ENCODE measurements at regions not wholly inside any gene's neighbourhood (a gene's known extent, or its start where the extent isn't known, plus 50 kb on each side); places are given as distances from the start of the nearest gene placed in this dataset.

DNA sequence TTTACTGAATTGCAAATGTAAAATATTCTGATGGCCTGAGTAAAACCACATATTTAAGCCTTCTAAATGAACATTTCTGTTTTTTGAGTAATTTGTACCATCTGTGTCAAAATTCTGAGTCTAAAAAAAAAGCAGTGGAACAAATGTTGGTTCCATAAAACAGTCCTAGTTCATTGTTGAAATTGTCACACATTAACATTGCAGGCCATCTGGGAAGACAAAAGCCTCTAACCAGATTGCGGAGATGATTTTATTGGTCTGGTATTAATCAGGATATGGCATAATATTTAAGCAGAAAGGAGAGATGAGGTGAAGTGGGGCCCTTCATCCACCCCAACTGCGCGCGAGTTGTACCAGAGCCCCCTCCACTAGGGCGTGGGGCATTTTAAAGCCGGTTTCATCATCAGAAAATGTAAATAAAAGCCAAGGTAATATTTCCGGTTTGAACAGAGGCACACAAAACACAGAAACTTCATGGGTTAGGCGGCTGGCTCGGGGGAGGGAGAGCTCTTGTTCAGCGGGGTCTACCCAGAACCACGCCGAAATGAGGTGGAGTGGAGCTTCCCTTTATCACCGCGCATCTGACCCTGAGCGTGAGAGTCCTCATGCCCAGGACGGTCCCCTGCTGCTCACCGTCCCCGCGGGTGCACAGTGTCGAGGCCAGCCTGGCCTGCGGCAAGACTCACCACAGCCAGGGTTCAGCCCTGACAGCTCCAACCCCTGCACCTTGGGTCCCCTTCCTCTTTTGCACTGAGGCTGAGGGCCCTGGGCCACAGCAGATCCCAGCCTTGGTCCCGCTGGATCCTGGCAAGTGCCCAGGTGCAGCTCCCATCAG lies 169.2 kb downstream of the URI1 start:
- DNase-seq (ENCODE audit: low read depth in 1 of 2, low spot score in 1 of 2) (no peak), FAIRE-seq (peak; percentile 78), ATAC-seq (peak in 1 of 2 experiments; percentile 13; a peak in 1 of 6 replicates)
- Histone ChIP-seq H3K27ac (no peak overlapping the region), H3K9me3 (no peaks in the 10 kb centered on the region), H3K4me2 (no peak overlapping the region), H3K4me3 (no peak overlapping the region), H3K4me1 (no peaks in the 10 kb centered on the region)
- TF ChIP-seq POLR2A (IDR thresholded peaks at IDR 0.05; ENCODE audit: low read length) = peak; percentile 18; the same call in 1 of the 2 replicates
- TF ChIP-seq, protein P1, sequence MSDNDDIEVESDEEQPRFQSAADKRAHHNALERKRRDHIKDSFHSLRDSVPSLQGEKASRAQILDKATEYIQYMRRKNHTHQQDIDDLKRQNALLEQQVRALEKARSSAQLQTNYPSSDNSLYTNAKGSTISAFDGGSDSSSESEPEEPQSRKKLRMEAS (IDR thresholded peaks at IDR 0.05) = no peak
- ChIA-PET CTCF (interaction anchor here (0.6 to 1.4 kb wide), 2 partner anchors 11 to 59 kb away, joined by 3 to 4 read pairs; no protein-coding TSS in a partner anchor), POLR2A (no interaction called here)
- WGBS (ENCODE audit: missing lambda C conversion rate) = 54% methylated on average over 22 of the region's 22 CpGs

DNA sequence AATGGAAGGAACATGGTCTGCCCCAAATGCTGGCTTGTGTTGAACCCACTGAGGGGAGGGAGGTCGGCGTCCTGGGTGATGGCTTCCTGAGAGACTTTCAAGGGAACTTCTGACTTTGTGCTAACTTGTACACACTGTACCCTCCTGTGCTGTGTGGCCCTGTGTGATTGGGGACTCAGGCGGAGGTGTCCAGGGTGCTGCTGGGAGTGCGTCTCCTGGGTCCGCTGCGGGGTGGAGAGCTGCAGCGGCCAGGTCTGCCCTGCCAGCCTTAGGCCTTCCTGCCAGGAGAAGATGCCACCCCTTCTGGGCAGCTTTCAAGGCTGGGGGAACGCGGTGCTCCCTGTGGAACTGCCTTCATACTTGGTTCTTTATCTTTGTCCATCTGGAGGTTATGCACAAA lies 170.1 kb downstream of the URI1 start:
- H3K4me1 ChIP-seq = no peaks in the 10 kb centered on the region
- no peak for TF ChIP-seq SREBF2 (IDR thresholded peaks at IDR 0.05)
- no peak for TF ChIP-seq HDAC2 (IDR thresholded peaks at IDR 0.05)
- TF ChIP-seq KDM5A (IDR thresholded peaks at IDR 0.05) = no peak
- TF ChIP-seq, protein P2, sequence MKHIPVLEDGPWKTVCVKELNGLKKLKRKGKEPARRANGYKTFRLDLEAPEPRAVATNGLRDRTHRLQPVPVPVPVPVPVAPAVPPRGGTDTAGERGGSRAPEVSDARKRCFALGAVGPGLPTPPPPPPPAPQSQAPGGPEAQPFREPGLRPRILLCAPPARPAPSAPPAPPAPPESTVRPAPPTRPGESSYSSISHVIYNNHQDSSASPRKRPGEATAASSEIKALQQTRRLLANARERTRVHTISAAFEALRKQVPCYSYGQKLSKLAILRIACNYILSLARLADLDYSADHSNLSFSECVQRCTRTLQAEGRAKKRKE (CRISPR knock-in tag; IDR thresholded peaks at IDR 0.05; ENCODE audit: low read depth) = no peak
- TF ChIP-seq, protein P3, sequence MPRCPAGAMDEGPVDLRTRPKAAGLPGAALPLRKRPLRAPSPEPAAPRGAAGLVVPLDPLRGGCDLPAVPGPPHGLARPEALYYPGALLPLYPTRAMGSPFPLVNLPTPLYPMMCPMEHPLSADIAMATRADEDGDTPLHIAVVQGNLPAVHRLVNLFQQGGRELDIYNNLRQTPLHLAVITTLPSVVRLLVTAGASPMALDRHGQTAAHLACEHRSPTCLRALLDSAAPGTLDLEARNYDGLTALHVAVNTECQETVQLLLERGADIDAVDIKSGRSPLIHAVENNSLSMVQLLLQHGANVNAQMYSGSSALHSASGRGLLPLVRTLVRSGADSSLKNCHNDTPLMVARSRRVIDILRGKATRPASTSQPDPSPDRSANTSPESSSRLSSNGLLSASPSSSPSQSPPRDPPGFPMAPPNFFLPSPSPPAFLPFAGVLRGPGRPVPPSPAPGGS (IDR thresholded peaks at IDR 0.05) = no peak
- no peak for TF ChIP-seq RFX5 (IDR thresholded peaks at IDR 0.05)
- TF ChIP-seq ZNF302 (CRISPR knock-in tag; IDR thresholded peaks at IDR 0.05) = no peak
- TF ChIP-seq ZC3H11A (IDR thresholded peaks at IDR 0.05) = no peak
- no peak for TF ChIP-seq EHMT2 (IDR thresholded peaks at IDR 0.05; ENCODE audit: low read depth)
- TF ChIP-seq, protein P4, sequence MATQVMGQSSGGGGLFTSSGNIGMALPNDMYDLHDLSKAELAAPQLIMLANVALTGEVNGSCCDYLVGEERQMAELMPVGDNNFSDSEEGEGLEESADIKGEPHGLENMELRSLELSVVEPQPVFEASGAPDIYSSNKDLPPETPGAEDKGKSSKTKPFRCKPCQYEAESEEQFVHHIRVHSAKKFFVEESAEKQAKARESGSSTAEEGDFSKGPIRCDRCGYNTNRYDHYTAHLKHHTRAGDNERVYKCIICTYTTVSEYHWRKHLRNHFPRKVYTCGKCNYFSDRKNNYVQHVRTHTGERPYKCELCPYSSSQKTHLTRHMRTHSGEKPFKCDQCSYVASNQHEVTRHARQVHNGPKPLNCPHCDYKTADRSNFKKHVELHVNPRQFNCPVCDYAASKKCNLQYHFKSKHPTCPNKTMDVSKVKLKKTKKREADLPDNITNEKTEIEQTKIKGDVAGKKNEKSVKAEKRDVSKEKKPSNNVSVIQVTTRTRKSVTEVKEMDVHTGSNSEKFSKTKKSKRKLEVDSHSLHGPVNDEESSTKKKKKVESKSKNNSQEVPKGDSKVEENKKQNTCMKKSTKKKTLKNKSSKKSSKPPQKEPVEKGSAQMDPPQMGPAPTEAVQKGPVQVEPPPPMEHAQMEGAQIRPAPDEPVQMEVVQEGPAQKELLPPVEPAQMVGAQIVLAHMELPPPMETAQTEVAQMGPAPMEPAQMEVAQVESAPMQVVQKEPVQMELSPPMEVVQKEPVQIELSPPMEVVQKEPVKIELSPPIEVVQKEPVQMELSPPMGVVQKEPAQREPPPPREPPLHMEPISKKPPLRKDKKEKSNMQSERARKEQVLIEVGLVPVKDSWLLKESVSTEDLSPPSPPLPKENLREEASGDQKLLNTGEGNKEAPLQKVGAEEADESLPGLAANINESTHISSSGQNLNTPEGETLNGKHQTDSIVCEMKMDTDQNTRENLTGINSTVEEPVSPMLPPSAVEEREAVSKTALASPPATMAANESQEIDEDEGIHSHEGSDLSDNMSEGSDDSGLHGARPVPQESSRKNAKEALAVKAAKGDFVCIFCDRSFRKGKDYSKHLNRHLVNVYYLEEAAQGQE (IDR thresholded peaks at IDR 0.05) = no peak
- TF ChIP-seq TFCP2L1 (CRISPR knock-in tag; IDR thresholded peaks at IDR 0.05) = no peak
- TF ChIP-seq, protein P5, sequence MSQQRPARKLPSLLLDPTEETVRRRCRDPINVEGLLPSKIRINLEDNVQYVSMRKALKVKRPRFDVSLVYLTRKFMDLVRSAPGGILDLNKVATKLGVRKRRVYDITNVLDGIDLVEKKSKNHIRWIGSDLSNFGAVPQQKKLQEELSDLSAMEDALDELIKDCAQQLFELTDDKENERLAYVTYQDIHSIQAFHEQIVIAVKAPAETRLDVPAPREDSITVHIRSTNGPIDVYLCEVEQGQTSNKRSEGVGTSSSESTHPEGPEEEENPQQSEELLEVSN (IDR thresholded peaks at IDR 0.05; ENCODE audit: borderline replicate concordance, low read depth) = no peak
- TF ChIP-seq MYC (IDR thresholded peaks at IDR 0.05; ENCODE audit: borderline replicate concordance, low read length) = no peak
- TF ChIP-seq NPAS2 (CRISPR knock-in tag; IDR thresholded peaks at IDR 0.05; ENCODE audit: borderline replicate concordance) = no peak
- no peak for TF ChIP-seq HOXA7 (CRISPR knock-in tag; IDR thresholded peaks at IDR 0.05)
- TF ChIP-seq CHD4 (IDR thresholded peaks at IDR 0.05; ENCODE audit: borderline replicate concordance) = no peak
- no peak overlapping the region for H3K27ac ChIP-seq
- 46% methylated on average over 9 of the region's 9 CpGs for WGBS (ENCODE audit: missing lambda C conversion rate)
- CTCF ChIA-PET = interaction anchor here (0.9 kb wide), 1 partner anchor 112 kb away, joined by 3 read pairs; no protein-coding TSS in a partner anchor
- ATAC-seq (peak in 1 of 2 experiments; percentile 25; a peak in 2 of 6 replicates), DNase-seq (ENCODE audit: low read depth in 1 of 2, low spot score in 1 of 2) (no peak), FAIRE-seq (no peak)
- H3K4me3 ChIP-seq = no peak overlapping the region
- H3K4me2 ChIP-seq = no peak overlapping the region
- POLR2A ChIA-PET = no interaction called here
- no peaks in the 10 kb centered on the region for H3K9me3 ChIP-seq

Data from A549 (cell line).